Islet precursor cell (in vitro differentiated cells): ENCODE measurements at regions not wholly inside any gene's neighbourhood (a gene's known extent, or its start where the extent isn't known, plus 50 kb on each side); places are given as distances from the start of the nearest gene placed in this dataset.

Experiments used
- DNase-seq: peaks from one replicate; pipeline ENCODE4 v3.0.0-alpha.2; 2018

DNA sequence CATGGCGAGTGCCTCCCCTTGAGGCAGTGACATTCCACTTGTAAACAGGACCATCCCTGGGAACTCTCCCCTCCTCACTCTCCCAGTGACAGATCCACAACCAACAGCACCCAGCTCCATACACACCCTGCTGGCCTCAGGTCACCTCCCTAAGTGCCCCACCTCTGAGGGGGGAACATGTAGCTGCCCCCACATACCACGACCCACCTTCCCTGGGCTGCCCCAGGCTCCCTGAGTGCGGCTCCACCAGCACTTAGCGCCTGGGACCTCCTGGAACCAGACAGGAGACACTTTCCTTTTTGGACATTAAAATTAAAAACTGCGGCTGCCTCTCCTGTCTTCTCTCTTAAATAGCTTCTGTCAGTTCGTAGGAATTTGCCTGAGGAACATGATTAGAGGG, 1140.1 kb downstream of the BRD1 start:
- no peak for DNase-seq

GRCh38 chr22:48686694-48687302, 1140.9 kb downstream of the BRD1 start:
- DNase-seq = no peak

GRCh38 chr22:48685767-48686166, 1141.9 kb downstream of the BRD1 start:
- DNase-seq = no peak

- no peak for DNase-seq
Measured at GRCh38 chr22:48683640-48684039, 1144.0 kb downstream of the BRD1 start.

- no peak for DNase-seq
Measured at GRCh38 chr22:48682504-48682903, 1145.2 kb downstream of the BRD1 start.

DNA sequence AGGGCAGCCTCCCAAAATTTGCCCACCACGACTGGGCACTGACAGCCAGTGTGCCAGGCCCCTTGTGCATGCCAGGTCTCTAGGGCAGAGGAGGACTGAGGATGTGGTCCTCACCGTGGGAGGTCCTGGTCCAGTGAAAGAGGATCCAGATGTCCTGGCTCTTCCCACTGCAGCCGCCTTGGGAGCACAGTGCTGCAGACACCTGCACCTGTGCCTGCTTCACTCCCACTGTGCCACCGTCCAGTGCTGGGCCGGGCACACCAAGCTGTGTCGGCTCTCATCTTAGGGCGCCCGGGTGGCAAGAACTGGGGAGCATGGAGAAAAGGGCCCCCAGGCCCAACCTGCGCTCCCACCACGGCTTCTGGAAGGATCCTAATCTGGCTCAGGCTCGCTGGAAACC, 1147.1 kb downstream of the BRD1 start:
- DNase-seq = no peak

GRCh38 chr22:48679656-48680555, 1147.8 kb downstream of the BRD1 start:
- DNase-seq = no peak

DNA sequence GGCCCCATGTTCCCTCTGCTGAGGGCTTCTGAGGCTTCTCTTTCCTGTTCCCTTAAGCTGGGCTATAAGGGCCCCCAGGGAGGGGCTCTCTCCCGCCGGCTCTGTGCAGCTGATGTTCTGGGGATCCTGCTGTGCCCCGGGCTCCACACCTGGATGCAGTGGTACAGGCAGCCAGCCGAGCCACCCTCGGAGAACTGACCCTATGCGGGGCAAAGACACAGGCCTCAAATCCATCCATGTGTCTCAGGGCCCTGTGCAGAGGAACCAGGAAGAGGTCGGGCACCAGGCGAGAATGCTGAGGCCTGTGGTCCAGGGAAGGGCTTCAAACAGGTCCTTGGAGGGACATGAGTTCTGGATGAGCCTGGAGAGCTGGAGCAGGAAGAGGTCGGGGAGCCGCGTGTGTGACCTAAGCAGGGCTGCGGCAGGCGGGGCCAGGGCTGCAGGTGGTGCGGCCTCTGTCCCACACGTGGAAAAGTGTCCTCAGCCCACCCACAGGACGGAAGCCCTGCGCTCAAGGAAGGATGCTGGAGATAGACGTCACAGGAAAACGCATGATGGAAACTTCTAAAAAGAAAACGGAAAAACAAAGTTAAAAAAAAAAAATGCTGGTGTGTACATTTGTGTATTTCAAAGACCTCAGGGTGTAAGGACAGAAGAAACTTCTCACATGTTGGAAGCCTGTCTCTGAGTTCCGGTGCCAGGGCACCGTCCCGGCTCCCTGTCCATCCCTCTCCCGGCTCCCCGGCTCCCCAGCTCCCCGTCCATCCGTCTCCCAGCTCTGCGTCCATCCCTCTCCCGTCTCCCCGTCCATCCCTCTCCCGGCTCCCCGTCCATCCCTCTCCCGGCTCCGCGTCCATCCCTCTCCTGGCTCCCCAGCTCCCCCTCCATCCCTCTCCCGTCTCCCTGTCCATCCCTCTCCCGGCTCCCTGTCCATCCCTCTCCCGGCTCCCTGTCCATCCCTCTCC, 1149.2 kb downstream of the BRD1 start:
- DNase-seq = no peak

GRCh38 chr22:48677621-48678020, 1150.1 kb downstream of the BRD1 start:
- no peak for DNase-seq

DNA sequence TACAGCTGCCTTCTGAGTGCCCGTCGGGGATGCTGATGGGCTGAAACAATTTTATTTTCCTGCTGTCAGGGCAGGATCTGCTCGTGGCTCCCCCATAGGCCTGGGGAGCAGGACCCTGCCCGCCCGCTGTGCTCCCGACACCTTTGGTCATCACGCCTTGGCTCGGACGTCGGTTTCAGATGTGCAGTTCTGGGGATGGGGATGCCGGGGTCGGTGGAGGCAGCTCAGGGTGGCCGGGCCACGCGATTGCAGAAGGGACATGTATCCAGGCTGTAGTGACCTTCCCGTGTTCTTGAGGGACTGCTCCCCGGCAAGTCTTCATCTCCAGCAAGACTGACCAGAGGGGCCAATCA, 1150.5 kb downstream of the BRD1 start:
- no peak for DNase-seq

- DNase-seq = no peak
Measured at GRCh38 chr22:48676266-48677167, 1151.2 kb downstream of the BRD1 start.

- DNase-seq = no peak
Measured at GRCh38 chr22:48675830-48676145, 1151.9 kb downstream of the BRD1 start.

DNA sequence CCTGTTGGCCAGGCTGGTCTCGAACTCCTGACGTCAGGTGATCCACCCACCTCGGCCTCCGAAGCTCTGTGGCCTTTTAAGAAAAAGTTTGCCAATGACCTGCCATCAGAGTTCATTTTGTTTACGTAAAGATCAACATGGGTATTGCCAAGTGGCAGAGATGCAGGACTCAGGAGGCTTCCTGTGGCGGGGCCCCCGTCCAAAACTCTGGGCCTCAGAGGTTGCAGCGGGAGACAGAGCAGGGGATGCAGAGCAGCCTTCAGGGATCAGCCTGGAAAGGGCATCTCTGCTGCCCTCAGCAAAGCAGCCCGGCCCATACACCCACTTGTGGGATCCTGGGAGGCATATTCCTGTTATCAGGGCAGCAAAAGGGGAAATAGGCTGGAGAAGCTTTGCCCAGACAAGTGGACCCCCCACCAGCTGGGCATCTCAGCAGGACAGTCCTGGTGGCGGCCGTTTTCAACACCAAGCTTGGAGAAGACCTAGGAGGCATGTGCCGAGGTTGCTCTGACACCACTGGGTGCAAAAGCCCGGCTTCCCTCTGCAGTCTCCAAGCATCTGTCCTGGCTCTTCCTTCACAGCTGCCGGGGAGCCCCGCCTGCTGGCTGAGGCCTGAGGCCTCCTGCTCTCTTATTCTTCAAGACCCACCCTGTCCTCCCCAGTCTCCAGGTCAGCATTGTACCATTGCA, 1152.4 kb downstream of the BRD1 start:
- DNase-seq = no peak

- DNase-seq = no peak
Measured at GRCh38 chr22:48673806-48674500, 1153.7 kb downstream of the BRD1 start.

- DNase-seq = no peak
Measured at GRCh38 chr22:48672387-48672786, 1155.3 kb downstream of the BRD1 start.

DNA sequence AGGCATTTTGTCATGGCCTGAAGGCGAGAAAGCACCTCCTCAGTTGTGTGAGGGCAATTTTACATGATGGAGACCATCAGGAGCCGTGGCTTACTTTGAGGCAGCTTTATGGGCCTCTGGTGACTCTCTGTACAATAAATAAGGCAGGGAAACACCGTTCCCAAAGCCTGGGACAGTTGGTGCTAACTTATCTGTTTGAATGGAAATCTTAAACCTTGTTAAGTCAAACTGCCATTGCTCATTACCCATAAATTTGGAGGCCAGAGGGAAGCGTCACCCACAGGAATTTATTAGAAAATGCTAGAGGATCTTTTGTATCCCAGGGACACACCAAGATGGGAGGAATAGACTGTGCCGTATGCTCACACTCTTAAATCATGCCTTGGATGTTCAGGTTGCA, 1156.9 kb downstream of the BRD1 start:
- no peak for DNase-seq

GRCh38 chr22:48669986-48670716, 1157.5 kb downstream of the BRD1 start:
- DNase-seq = no peak

- no peak for DNase-seq
Measured at GRCh38 chr22:48669226-48669625, 1158.4 kb downstream of the BRD1 start.

- DNase-seq = no peak
Measured at GRCh38 chr22:48667289-48667688, 1160.4 kb downstream of the BRD1 start.

- DNase-seq = no peak
Measured at GRCh38 chr22:48666620-48667019, 1161.1 kb downstream of the BRD1 start.
